ENCODE measurements at regions not wholly inside any gene's neighbourhood (a gene's known extent, or its start where the extent isn't known, plus 50 kb on each side); places are given as distances from the start of the nearest gene placed in this dataset.
"Not testable (repeated sequence)": the region's sequence is repeated elsewhere in the genome, so short reads cannot be mapped to it uniquely, and the experiment has no call there.

- Mint-ChIP-seq H3K27ac (no peak overlapping the region), H3K27me3 (ENCODE audit: insufficient read depth, low read depth) (peaks cover 9% of the 10 kb centered on the region), H3K36me3 (peaks cover 2% of the 10 kb centered on the region), H3K4me1 (no peaks in the 10 kb centered on the region), H3K4me3 (no peak overlapping the region), H3K9me3 (peaks cover 83% of the 10 kb centered on the region)
- Histone ChIP-seq H3F3A (ENCODE audit: low read depth) (no peaks in the 10 kb centered on the region), H3K4me1 (no peaks in the 10 kb centered on the region), H3K36me3 (no peaks in the 10 kb centered on the region), H3K4me3 (no peak overlapping the region), H3K9ac (no peak overlapping the region), H2AFZ (replicated peaks) (no peak overlapping the region), H3K9me3 (ENCODE audit: low read depth) (peaks cover 52% of the 10 kb centered on the region), H3K27me3 (no peaks in the 10 kb centered on the region), H4K20me1 (ENCODE audit: low read depth) (no peaks in the 10 kb centered on the region), H3K4me2 (no peak overlapping the region), H3K27ac (no peak overlapping the region), H3K79me2 (ENCODE audit: low read depth) (no peaks in the 10 kb centered on the region)
- TF ChIP-seq EZH2phosphoT487 (IDR thresholded peaks at IDR 0.05) (no peak), EZH2 (IDR thresholded peaks at IDR 0.05) (no peak), CTCF (IDR thresholded peaks at IDR 0.05) (no peak)
- DNase-seq (ENCODE audit: low spot score) = no peak
Observed at GRCh38 chr2:89763254-89763580, 1071.7 kb downstream of the RPIA start.

- no peak for TF ChIP-seq CTCF (IDR thresholded peaks at IDR 0.05)
- TF ChIP-seq EZH2phosphoT487 (IDR thresholded peaks at IDR 0.05) = no peak
- TF ChIP-seq EZH2 (IDR thresholded peaks at IDR 0.05) = no peak
- no peak overlapping the region for H3K4me2 ChIP-seq
- no peaks in the 10 kb centered on the region for H3F3A ChIP-seq (ENCODE audit: low read depth)
- H3K4me1 ChIP-seq = no peaks in the 10 kb centered on the region
- no peak overlapping the region for H3K9ac ChIP-seq
- H4K20me1 ChIP-seq (ENCODE audit: low read depth) = no peaks in the 10 kb centered on the region
- peaks cover 55% of the 10 kb centered on the region for H3K9me3 ChIP-seq (ENCODE audit: low read depth)
- no peaks in the 10 kb centered on the region for H3K79me2 ChIP-seq (ENCODE audit: low read depth)
- H3K36me3 Mint-ChIP-seq = peaks cover 2% of the 10 kb centered on the region
- no peaks in the 10 kb centered on the region for H3K36me3 ChIP-seq
- no peak overlapping the region for H3K27ac Mint-ChIP-seq
- DNase-seq (ENCODE audit: low spot score) = no peak
- no peak overlapping the region for H2AFZ ChIP-seq (replicated peaks)
- no peak overlapping the region for H3K4me3 Mint-ChIP-seq
- peaks cover 7% of the 10 kb centered on the region for H3K27me3 Mint-ChIP-seq (ENCODE audit: insufficient read depth, low read depth)
- no peaks in the 10 kb centered on the region for H3K4me1 Mint-ChIP-seq
- no peak overlapping the region for H3K4me3 ChIP-seq
- H3K9me3 Mint-ChIP-seq = peaks cover 81% of the 10 kb centered on the region
- no peaks in the 10 kb centered on the region for H3K27me3 ChIP-seq
- H3K27ac ChIP-seq = no peak overlapping the region
Observed at GRCh38 chr2:89763581-89764485, 1072.4 kb downstream of the RPIA start.

- H3K9ac ChIP-seq; H3K27ac Mint-ChIP-seq; H2AFZ ChIP-seq (replicated peaks); H3K4me1 Mint-ChIP-seq; H3F3A ChIP-seq (ENCODE audit: low read depth); H4K20me1 ChIP-seq (ENCODE audit: low read depth); H3K27ac ChIP-seq; DNase-seq (ENCODE audit: low spot score); H3K4me1 ChIP-seq; H3K4me3 ChIP-seq; H3K27me3 ChIP-seq; H3K27me3 Mint-ChIP-seq (ENCODE audit: insufficient read depth, low read depth); H3K4me3 Mint-ChIP-seq; H3K79me2 ChIP-seq (ENCODE audit: low read depth); H3K36me3 Mint-ChIP-seq; H3K4me2 ChIP-seq; H3K36me3 ChIP-seq: not testable (repeated sequence)
- peaks cover 77% of the 10 kb centered on the region for H3K9me3 Mint-ChIP-seq
- H3K9me3 ChIP-seq (ENCODE audit: low read depth) = peaks cover 53% of the 10 kb centered on the region
Observed at GRCh38 chr2:89764571-89765360, 1073.3 kb downstream of the RPIA start.

GRCh38 chr2:89765361-89765718, 1073.9 kb downstream of the RPIA start:
- not testable (repeated sequence) for H3K9ac ChIP-seq; H3K36me3 Mint-ChIP-seq; H3K27me3 ChIP-seq; H3K4me3 ChIP-seq; H4K20me1 ChIP-seq (ENCODE audit: low read depth); H3K4me1 ChIP-seq; H3K27me3 Mint-ChIP-seq (ENCODE audit: insufficient read depth, low read depth); H3K27ac Mint-ChIP-seq; DNase-seq (ENCODE audit: low spot score); H2AFZ ChIP-seq (replicated peaks); H3K4me3 Mint-ChIP-seq; H3F3A ChIP-seq (ENCODE audit: low read depth); H3K27ac ChIP-seq; H3K79me2 ChIP-seq (ENCODE audit: low read depth); H3K4me2 ChIP-seq; H3K36me3 ChIP-seq; H3K4me1 Mint-ChIP-seq
- H3K9me3 Mint-ChIP-seq = peaks cover 77% of the 10 kb centered on the region
- peaks cover 52% of the 10 kb centered on the region for H3K9me3 ChIP-seq (ENCODE audit: low read depth)

- not testable (repeated sequence) for DNase-seq (ENCODE audit: low spot score); H2AFZ ChIP-seq (replicated peaks); H3K27me3 ChIP-seq; H3K36me3 ChIP-seq; H4K20me1 ChIP-seq (ENCODE audit: low read depth); H3K27ac ChIP-seq; H3K4me1 Mint-ChIP-seq; H3K4me2 ChIP-seq; H3K4me3 ChIP-seq; H3K27ac Mint-ChIP-seq; H3F3A ChIP-seq (ENCODE audit: low read depth); H3K79me2 ChIP-seq (ENCODE audit: low read depth); H3K9ac ChIP-seq; H3K4me3 Mint-ChIP-seq; H3K36me3 Mint-ChIP-seq; H3K27me3 Mint-ChIP-seq (ENCODE audit: insufficient read depth, low read depth); H3K4me1 ChIP-seq
- H3K9me3 ChIP-seq (ENCODE audit: low read depth) = peaks cover 51% of the 10 kb centered on the region
- H3K9me3 Mint-ChIP-seq = peaks cover 72% of the 10 kb centered on the region
Observed at GRCh38 chr2:89766141-89766990, 1074.9 kb downstream of the RPIA start.

- H3K9me3 Mint-ChIP-seq = peaks cover 73% of the 10 kb centered on the region
Observed at GRCh38 chr2:89767058-89767457, 1075.6 kb downstream of the RPIA start.

More at GRCh38 chr2:89767058-89767457, 1075.6 kb downstream of the RPIA start:
- H3K9ac ChIP-seq; H3K36me3 Mint-ChIP-seq; H3K27me3 ChIP-seq; H3K4me1 Mint-ChIP-seq; H3K27me3 Mint-ChIP-seq (ENCODE audit: insufficient read depth, low read depth); H3K4me3 ChIP-seq; H3K79me2 ChIP-seq (ENCODE audit: low read depth); H3K4me3 Mint-ChIP-seq; H3K27ac Mint-ChIP-seq; H3K27ac ChIP-seq; H4K20me1 ChIP-seq (ENCODE audit: low read depth); H3F3A ChIP-seq (ENCODE audit: low read depth); H3K36me3 ChIP-seq; DNase-seq (ENCODE audit: low spot score); H3K4me2 ChIP-seq; H3K4me1 ChIP-seq; H2AFZ ChIP-seq (replicated peaks): not testable (repeated sequence)
- peaks cover 52% of the 10 kb centered on the region for H3K9me3 ChIP-seq (ENCODE audit: low read depth)
